Globus pallidus (tissue), 1 donor: ENCODE measurements at regions not wholly inside any gene's neighbourhood (a gene's known extent, or its start where the extent isn't known, plus 50 kb on each side); places are given as distances from the start of the nearest gene placed in this dataset.

ENCODE experiments used
- DNase-seq: peaks from one replicate; pipeline ENCODE4 v3.0.0-alpha.2; 2015; ENCODE audit warnings: low spot score

- no peak for DNase-seq
Measured at GRCh38 chr3:76900596-76900995, 139.3 kb upstream of the ROBO2 start.

- DNase-seq, result no peak
Measured at GRCh38 chr3:76908156-76908555, 131.7 kb upstream of the ROBO2 start.

- no peak for DNase-seq
Measured at GRCh38 chr3:76912841-76913383, 127.0 kb upstream of the ROBO2 start.

- no peak for DNase-seq
Measured at GRCh38 chr3:76917436-76917835, 122.5 kb upstream of the ROBO2 start.

GRCh38 chr3:76920511-76920910 is 119.4 kb upstream of the ROBO2 start:
- DNase-seq, result no peak

GRCh38 chr3:76923485-76923884 is 116.4 kb upstream of the ROBO2 start:
- no peak for DNase-seq

- no peak for DNase-seq
Measured at GRCh38 chr3:76930712-76931111, 109.2 kb upstream of the ROBO2 start.

GRCh38 chr3:76933245-76933644 is 106.7 kb upstream of the ROBO2 start:
- no peak for DNase-seq

- DNase-seq, result no peak
Measured at GRCh38 chr3:76938962-76939361, 100.9 kb upstream of the ROBO2 start.

- DNase-seq, result no peak
Measured at GRCh38 chr3:76940181-76940770, 99.6 kb upstream of the ROBO2 start.

GRCh38 chr3:76941376-76941775 is 98.5 kb upstream of the ROBO2 start:
- DNase-seq, result no peak

- DNase-seq, result no peak
Measured at GRCh38 chr3:76942101-76942500, 97.8 kb upstream of the ROBO2 start.

- no peak for DNase-seq
Measured at GRCh38 chr3:76943058-76943457, 96.8 kb upstream of the ROBO2 start.

- no peak for DNase-seq
Measured at GRCh38 chr3:76943671-76944070, 96.2 kb upstream of the ROBO2 start.

GRCh38 chr3:76949033-76949432 is 90.9 kb upstream of the ROBO2 start:
- DNase-seq, result no peak

- no peak for DNase-seq
Measured at GRCh38 chr3:76949462-76949861, 90.4 kb upstream of the ROBO2 start.

GRCh38 chr3:76950590-76950989 is 89.3 kb upstream of the ROBO2 start:
- DNase-seq, result no peak

- no peak for DNase-seq
Measured at GRCh38 chr3:76954412-76954811, 85.5 kb upstream of the ROBO2 start.

GRCh38 chr3:76958274-76958673 is 81.6 kb upstream of the ROBO2 start:
- no peak for DNase-seq

- no peak for DNase-seq
Measured at GRCh38 chr3:76958861-76959260, 81.0 kb upstream of the ROBO2 start.

- no peak for DNase-seq
Measured at GRCh38 chr3:76961284-76961683, 78.6 kb upstream of the ROBO2 start.

GRCh38 chr3:76965122-76965725 is 74.7 kb upstream of the ROBO2 start:
- DNase-seq, result no peak

- no peak for DNase-seq
Measured at GRCh38 chr3:76969471-76969870, 70.4 kb upstream of the ROBO2 start.

GRCh38 chr3:76969996-76970615 is 69.8 kb upstream of the ROBO2 start:
- DNase-seq, result no peak
